ENCODE measurements at regions not wholly inside any gene's neighbourhood (a gene's known extent, or its start where the extent isn't known, plus 50 kb on each side); places are given as distances from the start of the nearest gene placed in this dataset.
A peak's percentile ranks its signal among the peaks of the same experiment; 100 is the strongest.

- peak overlapping the region; percentile 87 for H3K18ac ChIP-seq (ENCODE audit: low read depth, low read length)
- H3K9ac ChIP-seq (ENCODE audit: low read depth, low read length): no peak overlapping the region
- WGBS, 2 experiments (ENCODE audit: extremely low coverage in 2 of 2, insufficient read length in 1 of 2): 0% methylated on average over 1 of the region's 5 CpGs; no CpG with 5 or more reads in 1 of the 2 experiments
- in situ Hi-C loops (cut with MboI; ENCODE audit: low sequenced_read_pairs) (no loop called here), dilution Hi-C loops (cut with HindIII; ENCODE audit: low sequenced_read_pairs, unreplicated experiment) (no loop called here), intact Hi-C loops (cut with micrococcal nuclease) (no loop called here)
- peak overlapping the region; percentile 95 for H2AK5ac ChIP-seq (ENCODE audit: low read depth, low read length)
- H2BK120ac ChIP-seq (ENCODE audit: low read depth, low read length): peak overlapping the region; percentile 98
- peak overlapping the region; percentile 92 for H3K4ac ChIP-seq (ENCODE audit: low read depth, low read length)
- ChIA-PET POLR2A (ENCODE audit: unreplicated experiment) (no interaction called here), CTCF (interaction anchor here (0.5 to 1.0 kb wide), 2 partner anchors 12 to 980 kb away, joined by 3 to 5 read pairs; no protein-coding TSS in a partner anchor)
- ATAC-seq (ENCODE audit: low read depth) (peak; percentile 81), DNase-seq (peak; percentile 95)
- peak overlapping the region; percentile 83 for H3K14ac ChIP-seq (replicated peaks; ENCODE audit: low read depth, low read length)
- H3K4me2 ChIP-seq (ENCODE audit: low read depth, low read length): no peak overlapping the region; the same call in 1 of the 2 replicates
- H2BK20ac ChIP-seq (ENCODE audit: low read depth, low read length): peak overlapping the region; percentile 86
- TF ChIP-seq SMC3 (IDR thresholded peaks at IDR 0.05; ENCODE audit: low read depth, low read length): no peak
- no peak for TF ChIP-seq CHD1 (IDR thresholded peaks at IDR 0.05; ENCODE audit: low read depth, low read length)
- peak; percentile 49 for TF ChIP-seq NFE2L2 (IDR thresholded peaks at IDR 0.05; ENCODE audit: low read depth, low read length)
- no peak for TF ChIP-seq CTCF (conservative IDR thresholded peaks at IDR 0.05; ENCODE audit: low read depth, low read length)
- TF ChIP-seq MAFK (IDR thresholded peaks at IDR 0.05; ENCODE audit: low read depth, low read length): peak; percentile 93
- peak; percentile 88 for TF ChIP-seq FOS (IDR thresholded peaks at IDR 0.05; ENCODE audit: low read depth, low read length)
- peak; percentile 74; the same call in 1 of the 2 replicates for TF ChIP-seq CEBPB (IDR thresholded peaks at IDR 0.05; ENCODE audit: low read depth, low read length)
- no peak for TF ChIP-seq MXI1 (IDR thresholded peaks at IDR 0.05; ENCODE audit: borderline replicate concordance, low read depth, low read length)
- TF ChIP-seq USF2 (IDR thresholded peaks at IDR 0.05; ENCODE audit: low read depth, low read length): no peak
- TF ChIP-seq RAD21 (IDR thresholded peaks at IDR 0.05; ENCODE audit: low read length): peak; percentile 21
- peak overlapping the region; percentile 85 for H3K23ac ChIP-seq (ENCODE audit: low read depth, low read length)
- no peaks in the 10 kb centered on the region for H3K27me3 ChIP-seq (ENCODE audit: control insufficient read depth, insufficient read depth, low read length)
- no peaks in the 10 kb centered on the region for H3K36me3 ChIP-seq (ENCODE audit: control insufficient read depth, insufficient read depth, low read length)
- H3K9me1 ChIP-seq (ENCODE audit: insufficient read depth, low read length): peaks cover 5% of the 10 kb centered on the region; the same call in 1 of the 2 replicates
- H3K27ac ChIP-seq (ENCODE audit: insufficient read depth, low read length): peak overlapping the region; percentile 94
- H4K91ac ChIP-seq (ENCODE audit: insufficient read depth, low read depth, low read length): peak overlapping the region; percentile 94
- BruUV-seq (replicated peaks): no TSS peak
- peak overlapping the region; percentile 29 for H2AK9ac ChIP-seq (replicated peaks; ENCODE audit: low read depth, low read length, poor library complexity)
- H3K4me3 ChIP-seq (ENCODE audit: insufficient read depth, low read depth, low read length): no peak overlapping the region
- H2AFZ ChIP-seq (replicated peaks; ENCODE audit: low read length, poor library complexity): peak overlapping the region; percentile 91
- H2BK15ac ChIP-seq (ENCODE audit: low read depth, low read length): peak overlapping the region; percentile 95
- H2BK5ac ChIP-seq (ENCODE audit: low read depth, low read length, poor library complexity, severe bottlenecking): peak overlapping the region; percentile 98
- no peaks in the 10 kb centered on the region for H3K9me3 ChIP-seq (ENCODE audit: control insufficient read depth, insufficient read depth, low read length)
- peak overlapping the region; percentile 92 for H4K5ac ChIP-seq (ENCODE audit: low read depth, low read length)
- H3K79me1 ChIP-seq (ENCODE audit: low read depth in 1 of 2, low read length in 2 of 2): no peaks in the 10 kb centered on the region
- peaks cover 8% of the 10 kb centered on the region for H3K4me1 ChIP-seq (ENCODE audit: control insufficient read depth, insufficient read depth, low read length)
- no peaks in the 10 kb centered on the region for H4K20me1 ChIP-seq (ENCODE audit: insufficient read depth, low read length)
- peak overlapping the region; percentile 67 for H3K56ac ChIP-seq (ENCODE audit: extremely low read depth, insufficient read depth, low read length)
- H4K8ac ChIP-seq (ENCODE audit: low read depth in 2 of 2, low read length in 2 of 2): peak overlapping the region; percentile 67 to 99
Measured at GRCh38 chr12:28023156-28023887, 50.8 kb upstream of the PTHLH start.

Measured in IMR-90 (cell line).